ENCODE measurements at regions not wholly inside any gene's neighbourhood (a gene's known extent, or its start where the extent isn't known, plus 50 kb on each side); places are given as distances from the start of the nearest gene placed in this dataset.

- Histone ChIP-seq H3K4me1 (ENCODE audit: control insufficient read depth in 1 of 2, insufficient read depth in 2 of 2, low read length in 2 of 2) (peaks cover 0 to 12% of the 10 kb centered on the region in 2 experiments; a peak in 2 of 4 replicates), H3K27ac (ENCODE audit: low read depth, low read length) (no peak overlapping the region), H3K4me2 (ENCODE audit: low read length) (no peak overlapping the region), H4K20me1 (ENCODE audit: insufficient read depth) (no peaks in the 10 kb centered on the region), H3K27me3 (ENCODE audit: insufficient read depth, low read length) (no peaks in the 10 kb centered on the region), H2AFZ (ENCODE audit: low read depth, low read length, poor library complexity, severe bottlenecking) (no peak overlapping the region), H3K9ac (ENCODE audit: low read length) (no peak overlapping the region), H3K79me2 (ENCODE audit: insufficient read depth, low read length) (no peaks in the 10 kb centered on the region), H3K9me3 (ENCODE audit: control insufficient read depth in 1 of 2, insufficient read depth in 1 of 2, low read depth in 1 of 2, low read length in 2 of 2) (no peaks in the 10 kb centered on the region), H3K36me3 (ENCODE audit: control insufficient read depth in 1 of 2, insufficient read depth in 2 of 2, low read length in 2 of 2) (no peaks in the 10 kb centered on the region), H3K9me2 (ENCODE audit: insufficient read depth) (no peaks in the 10 kb centered on the region), H3K4me3 (replicated peaks in 1 of 2; ENCODE audit: low read depth in 1 of 2, low read length in 2 of 2) (no peak overlapping the region)
- intact Hi-C loops (cut with micrococcal nuclease): loop anchor here (10.0 kb wide), 1 partner anchor 210 kb away; no protein-coding TSS in a partner anchor
- BruUV-seq (replicated peaks): no TSS peak
- ChIA-PET CTCF (no interaction called here), RAD21 (ENCODE audit: low non-redundant PET in 1 of 2, low total read pairs in 2 of 2, uncharacterized antibody in 2 of 2, unreplicated experiment in 2 of 2) (no interaction called here), POLR2A (no interaction called here)
- no peak for ATAC-seq
- DNase-seq (ENCODE audit: low read depth, low spot score): no peak
- TF ChIP-seq ZFX (IDR thresholded peaks at IDR 0.05) (no peak), JUND (IDR thresholded peaks at IDR 0.05) (no peak), CBX3 (IDR thresholded peaks at IDR 0.05; ENCODE audit: low read depth) (no peak), ELF1 (IDR thresholded peaks at IDR 0.05; ENCODE audit: borderline replicate concordance, low read depth) (no peak), EGR1 (IDR thresholded peaks at IDR 0.05; ENCODE audit: low read depth) (no peak), YY1 (IDR thresholded peaks at IDR 0.05; ENCODE audit: extremely low read depth, insufficient replicate concordance, low read depth, low read length) (no peak), ZBTB33 (IDR thresholded peaks at IDR 0.05; ENCODE audit: extremely low read depth, insufficient replicate concordance, low read length) (no peak), SP1 (IDR thresholded peaks at IDR 0.05; ENCODE audit: low read depth) (no peak), RAD21 (IDR thresholded peaks at IDR 0.05; ENCODE audit: low read depth) (no peak), EZH2phosphoT487 (IDR thresholded peaks at IDR 0.05; ENCODE audit: borderline replicate concordance) (no peak), SRF (IDR thresholded peaks at IDR 0.05; ENCODE audit: low read depth) (no peak), REST (IDR thresholded peaks at IDR 0.05; ENCODE audit: low read depth) (no peak), POLR2AphosphoS5 (IDR thresholded peaks at IDR 0.05; ENCODE audit: low read depth, low read length) (no peak), CTCF (IDR thresholded peaks at IDR 0.05 in 2 of 3, conservative IDR thresholded peaks at IDR 0.05 in 1 of 3; ENCODE audit: borderline replicate concordance in 1 of 3, insufficient read depth in 1 of 3, low read depth in 2 of 3, low read length in 2 of 3) (no peak), SIN3A (IDR thresholded peaks at IDR 0.05; ENCODE audit: low read depth) (no peak), FOSL1 (IDR thresholded peaks at IDR 0.05; ENCODE audit: low read depth) (no peak), ATF3 (IDR thresholded peaks at IDR 0.05) (no peak), ZNF274 (IDR thresholded peaks at IDR 0.05; ENCODE audit: low read depth, low read length) (no peak)
Observed at GRCh38 chr1:233514946-233515391, 98.9 kb upstream of the KCNK1 start.
